Upper lobe of left lung (tissue), 4 donors: ENCODE measurements at regions not wholly inside any gene's neighbourhood (a gene's known extent, or its start where the extent isn't known, plus 50 kb on each side); places are given as distances from the start of the nearest gene placed in this dataset.

ENCODE experiments used
- CTCF ChIP-seq, 6 experiments: fragments of 450-650 bp in 4 of 6; fragments of 200-600 bp in 2 of 6; sonication (generic) in 2 of 6; IDR thresholded peaks; one replicate each; pipeline ENCODE4 v1.5.1; 2016 to 2019; ENCODE audit warnings: antibody characterized with exemption in 6 of 6
- EP300 ChIP-seq, 4 donors: sonication (generic); formaldehyde crosslinking; IDR thresholded peaks; one replicate each; pipeline ENCODE4 v1.5.1; 2017; ENCODE audit warnings: antibody characterized with exemption in 4 of 4, control low read depth in 2 of 4

GRCh38 chr12:75947156-75947723 lies 84.3 kb downstream of the PHLDA1 start:
- TF ChIP-seq CTCF (IDR thresholded peaks at IDR 0.05) (no peak), EP300 (IDR thresholded peaks at IDR 0.05) (no peak)
